NCI-H82 (cell line): ENCODE measurements at regions not wholly inside any gene's neighbourhood (a gene's known extent, or its start where the extent isn't known, plus 50 kb on each side); places are given as distances from the start of the nearest gene placed in this dataset.
"Not testable (repeated sequence)": the region's sequence is repeated elsewhere in the genome, so short reads cannot be mapped to it uniquely, and the experiment has no call there.

ENCODE experiments used
- DNase-seq: peaks from one replicate; lab custom pipeline; 2025; lab: John Stamatoyannopoulos, UW

- peak; percentile 90 for DNase-seq
Observed at GRCh38 chr15:69762373-69763148, 309.9 kb downstream of the RPLP1 start.

GRCh38 chr15:69763831-69764230 lies 311.2 kb downstream of the RPLP1 start:
- no peak for DNase-seq

GRCh38 chr15:69766156-69766555 lies 313.5 kb downstream of the RPLP1 start:
- no peak for DNase-seq

- DNase-seq, result no peak
Observed at GRCh38 chr15:69767191-69767590, 314.6 kb downstream of the RPLP1 start.

- DNase-seq, result not testable (repeated sequence)
Observed at GRCh38 chr15:69769336-69769735, 316.7 kb downstream of the RPLP1 start.

GRCh38 chr15:69774258-69774657 lies 321.6 kb downstream of the RPLP1 start:
- DNase-seq, result not testable (repeated sequence)

- not testable (repeated sequence) for DNase-seq
Observed at GRCh38 chr15:69774711-69775110, 322.1 kb downstream of the RPLP1 start.

- DNase-seq, result no peak
Observed at GRCh38 chr15:69777356-69777755, 320.4 kb downstream of the TLE3 start.

GRCh38 chr15:69780374-69780773 lies 317.3 kb downstream of the TLE3 start:
- DNase-seq, result no peak

- DNase-seq, result no peak
Observed at GRCh38 chr15:69780981-69781380, 316.7 kb downstream of the TLE3 start.

- DNase-seq, result no peak
Observed at GRCh38 chr15:69781411-69782125, 316.1 kb downstream of the TLE3 start.

GRCh38 chr15:69782139-69782658 lies 315.5 kb downstream of the TLE3 start:
- DNase-seq, result no peak

- peak; percentile 98 for DNase-seq
Observed at GRCh38 chr15:69782809-69783208, 314.9 kb downstream of the TLE3 start.

GRCh38 chr15:69783211-69783610 lies 314.5 kb downstream of the TLE3 start:
- peak; percentile 99 for DNase-seq

- DNase-seq, result peak; percentile 63
Observed at GRCh38 chr15:69784798-69785566, 312.7 kb downstream of the TLE3 start.

GRCh38 chr15:69786136-69786701 lies 311.5 kb downstream of the TLE3 start:
- no peak for DNase-seq

GRCh38 chr15:69787791-69788190 lies 309.9 kb downstream of the TLE3 start:
- no peak for DNase-seq

- no peak for DNase-seq
Observed at GRCh38 chr15:69789648-69790393, 307.9 kb downstream of the TLE3 start.

GRCh38 chr15:69790632-69791031 lies 307.1 kb downstream of the TLE3 start:
- DNase-seq, result no peak

- no peak for DNase-seq
Observed at GRCh38 chr15:69792823-69793222, 304.9 kb downstream of the TLE3 start.

GRCh38 chr15:69793431-69793780 lies 304.3 kb downstream of the TLE3 start:
- DNase-seq, result no peak
